GM21528 (cell line): ENCODE measurements at regions not wholly inside any gene's neighbourhood (a gene's known extent, or its start where the extent isn't known, plus 50 kb on each side); places are given as distances from the start of the nearest gene placed in this dataset.
"Not testable (repeated sequence)": the region's sequence is repeated elsewhere in the genome, so short reads cannot be mapped to it uniquely, and the experiment has no call there.

Experiments
- ATAC-seq: cut with Tn5 transposase; IDR thresholded peaks from one replicate; pipeline ENCODE4 v1.9.1; 2021; ENCODE audit warnings: mild to moderate bottlenecking, moderate library complexity; ENCODE audit not compliant: unreplicated experiment, low FRiP score

DNA sequence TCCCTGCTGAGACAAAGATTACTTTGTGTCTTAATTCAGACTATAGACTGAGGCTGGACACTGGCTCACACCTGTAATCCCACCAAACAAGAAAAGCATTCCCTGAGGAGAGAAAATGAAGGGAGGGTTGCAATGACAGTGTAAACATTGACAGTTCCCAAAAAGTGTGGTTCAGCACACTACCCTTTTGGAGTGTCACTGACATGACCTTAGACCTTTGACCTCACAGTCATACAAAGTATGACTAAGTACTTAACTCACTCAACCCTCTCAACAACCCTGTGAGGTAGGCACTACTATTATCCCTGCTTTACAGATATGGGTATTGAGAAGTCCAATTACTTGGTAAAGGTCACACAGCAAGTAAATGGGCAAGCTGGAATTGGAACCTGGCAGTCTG lies 341.7 kb downstream of the LRRC3B start:
- no peak for ATAC-seq

DNA sequence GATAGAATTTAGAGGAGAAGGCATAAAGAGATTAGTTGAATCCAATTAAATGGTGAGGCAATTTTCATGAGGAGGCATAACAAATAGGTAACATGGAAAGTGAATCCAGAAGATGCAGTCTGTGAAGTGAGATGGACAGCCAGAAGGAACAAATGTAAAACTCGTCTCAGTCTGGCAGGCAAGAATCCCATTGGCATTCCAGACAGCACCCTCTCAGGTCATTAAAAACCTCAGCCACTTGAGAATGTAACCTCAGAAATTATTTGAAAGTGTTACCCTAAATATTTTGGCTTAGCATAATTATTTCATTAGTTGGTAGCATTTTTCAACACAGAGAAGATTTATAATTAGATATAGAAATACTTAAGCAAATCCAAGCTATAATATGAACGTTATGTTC lies 342.3 kb downstream of the LRRC3B start:
- ATAC-seq = no peak

DNA sequence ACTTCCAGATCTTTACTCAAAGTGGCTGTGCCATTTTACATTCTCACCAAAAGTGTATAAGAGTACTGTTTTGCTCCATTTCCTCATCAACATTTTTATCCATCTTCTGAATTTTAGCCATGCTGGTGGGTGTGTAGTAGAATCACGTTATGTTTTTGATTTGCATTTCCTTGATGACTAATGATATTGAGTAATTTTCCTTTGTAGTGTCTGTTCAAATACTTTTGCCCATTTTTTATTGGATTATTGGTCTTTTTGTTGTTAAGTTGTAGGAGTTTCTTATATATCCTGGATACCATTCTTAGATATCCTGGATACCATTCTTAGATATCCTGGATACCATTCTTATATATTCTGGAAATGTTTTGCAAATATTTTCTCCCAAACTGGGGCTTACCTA lies 344.9 kb downstream of the LRRC3B start:
- no peak for ATAC-seq

DNA sequence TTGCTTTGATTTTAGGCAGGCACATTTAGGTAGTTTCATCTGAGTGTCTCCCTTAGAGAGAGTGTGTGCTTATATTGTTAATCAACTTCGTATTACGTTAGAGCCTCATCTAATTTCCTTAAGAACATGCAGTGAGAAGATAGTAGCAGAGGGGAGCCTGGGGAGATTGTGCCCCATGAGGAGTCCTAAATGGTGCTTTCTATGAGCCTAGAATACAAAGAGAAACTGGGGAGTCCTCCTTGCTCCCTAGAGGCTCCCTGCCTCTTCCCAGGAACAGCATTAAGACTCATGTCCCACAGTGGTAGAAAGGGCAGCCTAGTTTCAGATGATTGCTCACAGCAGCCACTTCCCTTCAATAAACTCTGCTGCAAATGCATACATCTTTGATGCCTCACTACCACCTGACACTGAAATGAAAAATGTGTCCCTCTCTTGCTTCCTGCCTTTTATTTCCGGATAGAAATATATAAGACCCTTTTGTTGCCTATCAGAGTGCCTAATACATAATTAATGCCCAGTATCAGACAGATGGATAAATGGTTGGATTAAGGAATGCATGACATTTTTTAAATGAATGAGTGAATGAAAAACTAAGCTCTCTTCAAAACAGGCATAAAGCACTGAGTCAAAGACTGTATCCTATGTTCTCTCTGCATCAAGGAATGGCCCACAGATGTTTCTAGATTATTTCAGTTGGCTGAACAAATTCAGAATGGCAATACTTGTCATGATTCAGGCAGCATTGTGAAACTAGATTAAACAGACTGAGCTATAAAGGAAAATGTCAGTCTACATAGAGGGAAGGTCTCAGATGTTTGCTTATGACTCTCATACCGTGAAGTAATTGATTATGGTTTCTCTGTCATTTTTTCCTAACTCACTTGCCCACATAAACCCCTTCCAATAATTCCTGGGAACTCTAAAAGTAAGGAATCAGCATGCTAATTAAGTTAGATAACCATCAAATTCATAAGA lies 362.1 kb downstream of the LRRC3B start:
- ATAC-seq = no peak

DNA sequence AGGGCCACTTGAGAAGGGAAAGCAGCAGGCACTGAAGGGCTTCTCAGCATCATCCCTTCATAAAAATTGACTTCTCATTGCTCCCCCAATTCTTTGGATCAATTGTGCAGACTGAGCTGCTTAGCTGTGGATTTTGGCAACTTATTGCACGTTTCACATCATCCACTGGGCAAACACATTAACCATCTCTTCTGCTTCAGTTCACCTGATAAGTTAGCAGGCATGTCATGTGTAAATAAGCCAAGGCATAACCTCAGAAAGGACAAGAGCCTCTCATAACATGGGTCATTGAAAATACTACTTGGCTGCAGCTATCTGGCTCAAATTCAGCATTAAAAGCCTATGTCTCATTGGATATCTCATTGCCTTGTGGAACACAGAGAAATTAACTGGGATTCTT lies 366.5 kb downstream of the LRRC3B start:
- ATAC-seq = no peak

DNA sequence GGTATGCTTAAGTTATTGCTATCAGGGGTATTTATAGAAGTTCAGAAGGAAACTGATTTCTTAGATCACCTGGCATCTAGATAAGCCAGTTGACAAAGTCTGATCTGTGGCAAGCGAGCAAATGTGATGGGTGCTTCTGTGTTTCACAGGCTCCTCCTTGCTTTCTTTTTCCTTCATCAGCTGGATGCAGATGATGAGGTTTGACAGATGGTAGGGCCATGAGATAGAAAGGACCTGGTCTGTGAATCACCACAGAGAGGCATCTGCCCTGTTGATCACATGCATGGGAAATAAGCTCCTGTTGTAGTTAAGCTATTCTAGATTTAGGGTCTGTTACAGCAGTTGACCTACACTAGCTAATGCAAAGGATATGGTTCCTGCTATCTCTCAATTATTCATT lies 372.0 kb downstream of the NEK10 start:
- ATAC-seq = no peak

DNA sequence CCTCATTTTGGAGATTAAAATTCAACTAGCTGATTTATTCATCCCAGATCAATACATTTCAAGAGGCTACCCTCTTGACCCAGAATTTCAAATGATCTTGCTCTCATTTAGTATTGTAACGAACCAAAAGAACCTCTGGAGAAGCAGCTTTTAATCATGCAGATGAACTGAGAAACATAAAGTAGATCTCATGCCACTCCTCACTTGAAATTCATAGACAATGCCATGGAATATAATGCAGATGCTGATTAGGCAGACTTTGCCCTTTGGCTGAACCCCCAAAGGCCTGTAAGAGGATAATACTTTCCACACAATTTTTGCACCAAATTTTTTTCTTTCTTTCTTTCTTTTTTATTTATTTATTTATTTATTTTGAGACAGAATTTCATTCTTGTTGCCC lies 358.3 kb downstream of the NEK10 start:
- ATAC-seq = no peak

DNA sequence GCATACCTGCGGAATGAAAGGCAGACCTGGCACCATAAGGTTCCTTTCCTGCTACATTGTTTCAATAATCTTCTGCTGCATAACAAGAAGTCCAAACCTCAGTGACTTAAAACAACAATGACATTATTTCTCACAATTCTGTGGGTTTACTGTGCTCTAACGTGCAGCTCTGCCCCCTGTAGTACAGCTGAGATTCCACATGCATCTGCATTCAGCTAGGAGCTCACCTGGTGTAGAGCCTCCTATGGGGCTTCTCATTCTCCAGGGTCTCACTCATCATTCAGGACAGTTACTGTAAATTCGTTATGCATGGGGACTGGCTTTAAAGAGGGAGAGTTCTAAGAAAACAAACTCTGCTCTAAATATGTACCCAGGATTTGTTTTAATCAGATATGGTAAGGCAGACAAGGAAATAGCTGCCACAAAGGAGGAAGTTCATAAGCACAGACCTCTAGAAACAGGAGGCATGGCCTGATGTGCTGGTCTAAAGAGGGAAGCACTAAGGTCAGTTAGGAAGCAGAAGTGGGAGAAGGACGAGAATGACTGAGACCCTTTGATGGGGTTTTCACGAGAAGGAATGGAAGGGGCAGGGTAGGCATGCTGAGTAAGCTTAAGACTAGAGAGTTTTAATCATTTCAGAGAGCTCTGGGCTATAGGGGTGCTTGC lies 347.0 kb downstream of the NEK10 start:
- no peak for ATAC-seq

DNA sequence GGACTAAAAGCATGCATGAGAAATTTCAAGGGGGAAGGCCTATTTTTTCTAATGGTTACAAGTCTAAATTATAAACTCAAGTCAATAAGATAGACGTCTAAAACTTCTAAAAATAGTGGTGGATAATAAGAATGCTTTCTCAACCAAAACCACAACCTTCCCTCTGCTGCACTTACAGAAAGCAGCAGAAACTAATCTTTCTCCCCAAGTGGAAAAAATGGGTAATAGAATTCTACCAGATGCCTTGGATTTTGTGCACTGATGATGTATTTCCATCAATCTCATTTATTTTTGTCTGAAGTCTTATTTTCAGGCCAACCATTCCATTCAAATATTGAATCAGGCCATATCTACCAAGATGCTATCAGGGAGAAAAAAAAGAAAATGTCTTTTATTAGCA lies 344.7 kb downstream of the NEK10 start:
- no peak for ATAC-seq

DNA sequence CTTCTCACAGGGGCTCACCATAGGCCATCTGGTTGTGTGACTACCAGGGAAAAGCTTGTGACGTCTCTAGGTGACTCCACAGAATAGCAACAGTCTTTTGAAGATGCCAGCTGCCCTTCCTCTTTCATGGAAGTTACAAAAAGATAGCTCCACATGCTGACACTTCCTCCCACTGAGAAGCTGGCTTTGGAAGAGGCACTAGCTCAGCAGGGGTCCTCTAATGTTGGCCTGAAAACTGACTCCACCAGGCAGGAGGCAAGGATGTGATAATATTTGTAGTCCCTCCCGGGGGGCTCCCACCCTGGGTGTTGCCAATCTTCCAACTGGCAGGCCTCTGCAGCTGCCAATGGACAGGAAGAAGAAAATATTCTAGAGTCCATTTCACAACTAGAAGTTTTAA lies 343.5 kb downstream of the NEK10 start:
- ATAC-seq = no peak

DNA sequence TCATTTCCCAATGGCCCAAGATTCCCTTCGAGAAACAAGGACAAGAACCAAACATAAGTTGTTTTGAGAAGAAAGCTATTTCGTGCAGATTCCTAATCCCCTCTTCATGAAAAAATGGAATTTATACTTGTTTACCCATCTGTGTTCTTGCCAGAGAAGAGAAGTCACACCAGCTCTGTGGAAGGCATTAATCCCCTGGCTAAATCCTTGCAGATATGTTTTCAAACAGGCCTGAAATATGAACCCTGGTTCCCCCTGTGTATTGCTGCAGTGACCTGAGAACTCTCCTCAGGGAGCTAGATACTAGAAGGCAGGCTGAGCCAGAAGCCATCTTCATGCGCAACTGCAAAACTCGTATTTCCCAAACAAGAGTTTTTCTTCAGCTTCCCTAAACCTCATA lies 337.7 kb downstream of the NEK10 start:
- ATAC-seq = no peak

DNA sequence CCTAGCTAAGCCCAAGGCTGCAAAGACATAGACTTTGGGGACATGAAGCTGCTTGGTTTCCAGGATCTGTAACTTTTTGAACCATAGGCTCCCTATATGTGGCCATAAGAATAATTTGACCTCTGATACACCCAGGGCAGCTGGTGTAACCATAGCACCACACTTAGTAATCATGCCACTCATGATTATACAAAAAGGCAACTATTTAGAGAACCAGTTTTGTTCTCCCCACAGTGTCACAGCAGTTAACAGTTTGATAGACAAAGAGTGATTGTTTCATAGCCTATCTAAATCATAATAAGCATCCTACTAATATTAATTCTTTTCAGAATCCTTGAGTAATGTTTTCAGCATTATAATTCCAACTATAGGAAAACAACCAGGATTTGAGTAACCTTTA lies 334.9 kb downstream of the NEK10 start:
- no peak for ATAC-seq

DNA sequence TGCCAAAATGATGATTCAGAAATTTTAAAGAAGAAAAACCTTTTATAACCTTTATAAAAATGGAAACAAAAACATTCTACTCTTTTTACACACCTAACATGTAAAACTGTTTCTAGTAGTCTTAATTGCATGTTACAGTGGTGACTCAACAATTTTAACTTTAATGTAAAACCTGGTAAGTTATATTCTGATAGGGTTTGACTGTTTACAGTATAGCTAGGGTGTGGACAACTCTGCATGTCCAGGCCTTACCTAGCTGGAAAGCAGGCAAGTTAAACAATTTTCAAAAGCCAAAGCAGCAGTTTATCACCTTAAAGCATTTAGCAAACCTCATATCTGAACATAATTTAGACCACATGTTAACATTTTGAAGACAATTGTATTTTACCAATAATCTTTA lies 328.5 kb downstream of the NEK10 start:
- no peak for ATAC-seq

DNA sequence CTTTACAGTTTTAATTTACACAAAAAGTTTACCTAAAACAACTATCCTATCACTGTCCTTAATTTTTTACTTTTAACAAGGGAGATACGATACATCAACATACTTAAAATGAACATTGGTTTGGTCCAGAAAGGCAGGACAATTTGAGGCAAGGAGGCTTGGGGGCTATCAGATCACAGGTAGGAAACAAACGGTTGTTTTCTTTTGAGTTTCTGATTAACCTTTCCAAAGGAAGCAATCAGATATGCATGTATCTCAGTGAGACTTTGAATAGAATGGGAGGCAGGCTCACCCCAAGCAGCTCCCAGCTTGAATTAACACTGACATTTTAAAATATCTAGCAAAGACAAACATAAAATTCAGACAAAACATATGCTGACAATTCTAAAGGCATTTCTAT lies 326.6 kb downstream of the NEK10 start:
- ATAC-seq = not testable (repeated sequence)

DNA sequence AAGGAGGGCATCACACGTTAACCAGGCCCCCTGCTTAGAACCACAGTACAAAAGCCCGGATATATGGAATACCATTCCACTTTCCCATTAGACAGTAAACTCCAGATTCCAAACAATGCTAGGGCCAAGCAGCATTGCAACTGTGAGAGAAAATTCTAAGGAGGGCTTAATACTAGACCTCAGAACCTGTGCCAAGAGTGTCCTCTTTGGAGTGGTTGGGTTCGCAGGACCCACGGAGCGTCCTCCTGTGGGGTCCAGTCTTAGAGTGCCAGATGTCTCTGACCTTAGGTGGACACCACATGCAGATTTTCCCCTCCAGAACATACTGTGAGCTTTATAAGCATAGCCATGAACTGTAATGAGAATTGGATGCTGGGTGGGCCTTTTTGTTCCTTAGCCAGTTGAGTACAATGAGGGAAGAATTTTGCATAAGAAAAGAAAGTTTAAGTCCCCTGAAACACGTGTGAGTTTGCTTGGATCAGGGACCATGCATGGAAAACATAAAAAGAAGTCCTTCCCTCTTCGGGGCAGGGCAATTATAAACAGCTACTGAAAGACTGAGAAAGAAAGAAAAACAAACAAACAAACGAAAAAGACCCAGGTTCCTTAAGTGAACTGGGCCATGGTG lies 325.7 kb downstream of the NEK10 start:
- no peak for ATAC-seq

DNA sequence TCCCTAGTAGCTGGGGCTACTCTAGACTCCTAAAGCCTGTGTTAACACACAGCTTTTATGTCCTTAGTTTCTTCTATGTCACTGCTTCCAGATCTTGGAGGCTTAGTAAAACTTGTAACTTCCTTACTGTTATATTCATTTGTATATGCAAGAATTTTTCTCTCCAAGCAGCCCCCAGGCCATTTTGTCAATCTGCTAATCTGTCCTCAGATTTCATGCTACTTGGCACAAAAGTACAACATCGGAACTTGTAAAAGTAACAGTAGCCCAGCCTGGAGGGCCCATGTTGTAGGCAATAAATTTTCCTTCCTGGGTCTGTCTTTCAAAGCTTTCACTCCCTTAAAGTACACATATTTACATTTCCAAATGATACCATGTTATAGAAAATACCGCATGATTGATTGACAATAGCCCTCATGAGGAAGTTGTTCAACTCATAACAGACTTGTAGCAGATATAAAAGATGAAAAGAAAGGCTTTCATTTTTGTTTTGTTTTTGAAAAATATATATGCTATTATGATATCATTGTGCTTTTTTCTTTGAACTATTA lies 324.2 kb downstream of the NEK10 start:
- ATAC-seq = no peak

DNA sequence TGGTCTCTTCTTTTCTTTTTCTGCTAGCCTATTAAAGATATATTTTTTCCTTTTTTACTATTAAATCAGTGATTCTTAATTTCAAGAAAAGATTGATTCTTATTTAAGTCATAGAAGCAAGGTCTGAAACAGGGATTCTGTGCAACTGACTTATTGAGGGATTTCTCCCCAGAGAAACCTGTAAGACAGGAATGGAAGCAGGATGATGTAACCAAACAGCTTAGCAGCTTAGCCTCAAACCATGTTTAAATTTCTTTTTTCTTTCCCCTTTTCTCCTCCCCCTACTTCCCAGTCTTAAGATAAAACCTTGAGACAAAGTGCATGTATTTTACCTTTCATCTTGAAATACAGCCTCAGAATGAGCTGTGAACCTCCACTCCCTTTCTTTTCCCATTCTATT lies 322.8 kb downstream of the NEK10 start:
- no peak for ATAC-seq

DNA sequence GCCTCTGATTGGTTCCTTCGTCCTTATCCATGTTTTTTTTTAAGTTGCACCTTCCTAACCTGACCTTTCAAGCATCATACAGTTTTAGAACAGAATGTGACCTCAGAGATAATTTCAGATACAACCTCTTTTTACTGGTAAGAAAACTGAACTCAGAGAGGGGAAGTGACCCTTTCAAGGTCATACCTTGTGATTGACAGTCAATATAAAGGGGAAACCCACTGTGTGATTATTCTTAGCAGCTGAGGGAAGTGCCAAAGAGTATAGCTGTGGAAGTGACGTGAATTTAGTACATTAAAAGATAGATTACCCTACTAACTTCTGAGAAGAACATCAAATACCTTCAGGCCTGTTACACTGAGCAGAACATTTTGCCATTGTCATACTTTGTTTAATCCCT lies 319.4 kb downstream of the NEK10 start:
- no peak for ATAC-seq

DNA sequence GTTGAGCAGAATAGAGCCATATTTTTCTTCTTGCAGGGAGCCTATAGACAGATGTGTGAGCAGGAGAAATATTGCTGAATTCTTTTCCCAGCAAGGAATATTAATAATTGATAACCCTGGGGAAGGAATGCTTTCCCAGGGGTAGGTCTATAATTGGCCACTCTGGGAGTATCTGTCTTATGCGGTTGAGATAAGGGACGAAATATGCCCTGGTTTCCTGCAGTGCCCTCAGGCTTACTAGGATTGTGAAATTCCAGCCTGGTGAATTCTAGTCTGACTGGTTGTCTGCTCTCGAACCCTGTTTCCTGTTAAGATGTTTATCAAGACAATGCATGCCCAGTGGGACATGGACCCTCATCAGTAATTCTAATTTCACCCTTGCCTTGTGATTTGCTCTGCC lies 317.7 kb downstream of the NEK10 start:
- ATAC-seq = not testable (repeated sequence)

DNA sequence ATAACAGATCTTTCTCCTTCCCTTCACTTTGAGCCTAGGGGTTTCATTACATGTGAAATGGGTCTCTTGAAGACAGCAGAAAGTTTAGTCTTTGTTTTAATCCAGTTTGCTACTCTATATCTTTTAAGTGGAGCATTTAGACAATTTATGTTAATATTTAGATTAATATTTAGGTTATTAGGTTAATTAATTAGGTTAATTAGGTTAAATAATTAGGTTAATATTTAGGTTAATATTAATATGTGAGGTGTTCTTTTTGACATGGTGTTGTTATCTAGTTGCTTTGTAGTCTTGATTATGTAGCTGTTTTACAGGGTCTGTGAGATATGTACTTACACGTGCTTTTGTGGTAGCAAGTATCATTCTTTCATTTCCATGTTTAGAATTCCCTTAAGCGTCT lies 312.9 kb downstream of the NEK10 start:
- ATAC-seq = no peak

DNA sequence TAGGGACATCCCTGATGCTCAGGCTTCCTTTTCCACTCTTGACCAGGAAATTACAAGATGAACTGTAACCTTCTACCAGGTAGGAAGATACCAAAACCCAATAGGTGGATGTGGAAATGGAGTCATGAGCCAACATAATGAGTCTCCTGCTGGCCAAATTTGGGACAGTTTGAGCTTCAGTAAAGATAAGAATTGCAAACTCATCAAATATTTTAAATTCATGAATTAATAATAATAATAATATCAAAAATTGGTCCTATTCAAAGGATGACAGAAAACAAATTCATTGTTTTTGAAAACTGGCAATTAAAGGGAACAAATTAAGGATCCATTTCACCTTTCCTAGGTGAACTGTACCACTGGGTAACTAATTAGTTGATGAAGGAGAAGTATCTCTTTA lies 309.7 kb downstream of the NEK10 start:
- no peak for ATAC-seq
